Ishikawa (cell line): ENCODE measurements at regions not wholly inside any gene's neighbourhood (a gene's known extent, or its start where the extent isn't known, plus 50 kb on each side); places are given as distances from the start of the nearest gene placed in this dataset.

Experiments used
- TAF1 ChIP-seq: IDR thresholded peaks from 2 replicates; pipeline ENCODE4 v1.6.1; 2012; ENCODE audit warnings: low read depth, mild to moderate bottlenecking
- YY1 ChIP-seq: IDR thresholded peaks from 2 replicates; pipeline ENCODE4 v1.6.1; 2012; ENCODE audit warnings: low read depth
- TF ChIP-seq, protein P1 (sequence below): IDR thresholded peaks from 2 replicates; pipeline ENCODE4 v1.6.1; 2012
- TF ChIP-seq, protein P2 (sequence below): IDR thresholded peaks from 2 replicates; pipeline ENCODE4 v1.6.1; 2012; ENCODE audit warnings: low read depth, mild to moderate bottlenecking

DNA sequence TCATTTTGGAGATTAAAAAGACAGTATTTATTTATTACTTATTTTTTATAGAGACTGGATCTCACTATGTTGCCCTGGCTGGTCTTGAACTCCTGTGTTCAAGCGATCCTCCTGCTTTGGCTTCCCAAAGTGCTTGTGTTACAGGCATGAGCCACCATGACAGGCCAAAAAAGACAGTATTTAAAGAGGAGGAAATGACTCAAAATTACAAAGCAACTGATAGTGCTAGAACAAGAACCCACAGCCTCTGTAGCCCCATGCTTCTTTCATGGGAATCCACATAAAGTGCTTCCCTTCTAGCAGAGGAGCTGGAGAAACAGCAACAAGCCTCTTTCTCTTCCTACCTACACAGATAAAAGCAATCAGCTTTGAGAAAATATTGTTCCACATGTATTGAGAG, 230.7 kb upstream of the PODXL start:
- TF ChIP-seq, protein P1, sequence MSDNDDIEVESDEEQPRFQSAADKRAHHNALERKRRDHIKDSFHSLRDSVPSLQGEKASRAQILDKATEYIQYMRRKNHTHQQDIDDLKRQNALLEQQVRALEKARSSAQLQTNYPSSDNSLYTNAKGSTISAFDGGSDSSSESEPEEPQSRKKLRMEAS, result no peak
- TF ChIP-seq TAF1, result no peak
- TF ChIP-seq, protein P2, sequence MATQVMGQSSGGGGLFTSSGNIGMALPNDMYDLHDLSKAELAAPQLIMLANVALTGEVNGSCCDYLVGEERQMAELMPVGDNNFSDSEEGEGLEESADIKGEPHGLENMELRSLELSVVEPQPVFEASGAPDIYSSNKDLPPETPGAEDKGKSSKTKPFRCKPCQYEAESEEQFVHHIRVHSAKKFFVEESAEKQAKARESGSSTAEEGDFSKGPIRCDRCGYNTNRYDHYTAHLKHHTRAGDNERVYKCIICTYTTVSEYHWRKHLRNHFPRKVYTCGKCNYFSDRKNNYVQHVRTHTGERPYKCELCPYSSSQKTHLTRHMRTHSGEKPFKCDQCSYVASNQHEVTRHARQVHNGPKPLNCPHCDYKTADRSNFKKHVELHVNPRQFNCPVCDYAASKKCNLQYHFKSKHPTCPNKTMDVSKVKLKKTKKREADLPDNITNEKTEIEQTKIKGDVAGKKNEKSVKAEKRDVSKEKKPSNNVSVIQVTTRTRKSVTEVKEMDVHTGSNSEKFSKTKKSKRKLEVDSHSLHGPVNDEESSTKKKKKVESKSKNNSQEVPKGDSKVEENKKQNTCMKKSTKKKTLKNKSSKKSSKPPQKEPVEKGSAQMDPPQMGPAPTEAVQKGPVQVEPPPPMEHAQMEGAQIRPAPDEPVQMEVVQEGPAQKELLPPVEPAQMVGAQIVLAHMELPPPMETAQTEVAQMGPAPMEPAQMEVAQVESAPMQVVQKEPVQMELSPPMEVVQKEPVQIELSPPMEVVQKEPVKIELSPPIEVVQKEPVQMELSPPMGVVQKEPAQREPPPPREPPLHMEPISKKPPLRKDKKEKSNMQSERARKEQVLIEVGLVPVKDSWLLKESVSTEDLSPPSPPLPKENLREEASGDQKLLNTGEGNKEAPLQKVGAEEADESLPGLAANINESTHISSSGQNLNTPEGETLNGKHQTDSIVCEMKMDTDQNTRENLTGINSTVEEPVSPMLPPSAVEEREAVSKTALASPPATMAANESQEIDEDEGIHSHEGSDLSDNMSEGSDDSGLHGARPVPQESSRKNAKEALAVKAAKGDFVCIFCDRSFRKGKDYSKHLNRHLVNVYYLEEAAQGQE, result no peak
- no peak for TF ChIP-seq YY1
